HUES64 (cell line): ENCODE measurements at regions not wholly inside any gene's neighbourhood (a gene's known extent, or its start where the extent isn't known, plus 50 kb on each side); places are given as distances from the start of the nearest gene placed in this dataset.
"Not testable (repeated sequence)": the region's sequence is repeated elsewhere in the genome, so short reads cannot be mapped to it uniquely, and the experiment has no call there.

Source experiments
- H3K27ac ChIP-seq: 2 replicates; pipeline ENCODE4 v1.7.0; 2013; ENCODE audit warnings: low read depth, low read length, inconsistent platforms
- H3K27me3 ChIP-seq: 2 replicates; pipeline ENCODE4 v1.6.1; 2013; ENCODE audit warnings: mild to moderate bottlenecking, low read length; ENCODE audit not compliant: insufficient read depth
- H3K36me3 ChIP-seq: 2 replicates; pipeline ENCODE4 v1.6.1; 2013; ENCODE audit warnings: mild to moderate bottlenecking, low read length; ENCODE audit not compliant: insufficient read depth
- H3K4me1 ChIP-seq: 2 replicates; pipeline ENCODE4 v1.6.1; 2013; ENCODE audit warnings: mild to moderate bottlenecking, low read length, moderate library complexity; ENCODE audit not compliant: insufficient read depth
- H3K4me3 ChIP-seq: 2 replicates; pipeline ENCODE4 v1.5.1; 2013; ENCODE audit warnings: mild to moderate bottlenecking, low read length, moderate library complexity
- H3K9ac ChIP-seq: 2 replicates; pipeline ENCODE4 v1.6.1; 2013; ENCODE audit warnings: mild to moderate bottlenecking, low read depth, low read length
- H3K9me3 ChIP-seq: 2 replicates; pipeline ENCODE4 v1.6.1; 2013; ENCODE audit warnings: low read depth, low read length; ENCODE audit not compliant: insufficient read depth
- WGBS: fragments of 150-250, 120-280 bp; methylation state at CpG from one replicate; pipeline ENCODE4 v1.1.7; 2013; ENCODE audit warnings: missing lambda C conversion rate; 5-methylcytosine and 5-hydroxymethylcytosine counted together

GRCh38 chrX:138110910-138111309 is 545.0 kb downstream of the ZIC3 start:
- not testable (repeated sequence) for H3K4me1 ChIP-seq, H3K4me3 ChIP-seq, H3K27me3 ChIP-seq, H3K9ac ChIP-seq, H3K36me3 ChIP-seq, H3K9me3 ChIP-seq, H3K27ac ChIP-seq
- no CpG with 5 or more reads among the region's 3 CpGs for WGBS

- Histone ChIP-seq H3K9ac (no peak overlapping the region), H3K4me3 (no peak overlapping the region), H3K4me1 (no peaks in the 10 kb centered on the region), H3K27me3 (no peaks in the 10 kb centered on the region), H3K9me3 (no peaks in the 10 kb centered on the region), H3K27ac (no peak overlapping the region), H3K36me3 (no peaks in the 10 kb centered on the region)
- 76% methylated on average over 8 of the region's 8 CpGs for WGBS
These were observed 561.4 kb downstream of the ZIC3 start for GRCh38 chrX:138127314-138127713.

GRCh38 chrX:138128027-138128671 is 562.2 kb downstream of the ZIC3 start:
- WGBS: 43% methylated on average over 8 of the region's 8 CpGs
- no peak overlapping the region for H3K9ac ChIP-seq
- no peak overlapping the region for H3K27ac ChIP-seq
- H3K4me3 ChIP-seq: no peak overlapping the region
- no peaks in the 10 kb centered on the region for H3K4me1 ChIP-seq
- no peaks in the 10 kb centered on the region for H3K36me3 ChIP-seq
- H3K9me3 ChIP-seq: no peaks in the 10 kb centered on the region
- no peaks in the 10 kb centered on the region for H3K27me3 ChIP-seq

GRCh38 chrX:138150709-138151108 is 560.8 kb downstream of the FGF13 start:
- Histone ChIP-seq H3K9me3 (no peaks in the 10 kb centered on the region), H3K36me3 (no peaks in the 10 kb centered on the region), H3K9ac (no peak overlapping the region), H3K27ac (no peak overlapping the region), H3K27me3 (no peaks in the 10 kb centered on the region), H3K4me1 (no peaks in the 10 kb centered on the region), H3K4me3 (no peak overlapping the region)
- 94% methylated on average over 1 of the region's 2 CpGs for WGBS

DNA sequence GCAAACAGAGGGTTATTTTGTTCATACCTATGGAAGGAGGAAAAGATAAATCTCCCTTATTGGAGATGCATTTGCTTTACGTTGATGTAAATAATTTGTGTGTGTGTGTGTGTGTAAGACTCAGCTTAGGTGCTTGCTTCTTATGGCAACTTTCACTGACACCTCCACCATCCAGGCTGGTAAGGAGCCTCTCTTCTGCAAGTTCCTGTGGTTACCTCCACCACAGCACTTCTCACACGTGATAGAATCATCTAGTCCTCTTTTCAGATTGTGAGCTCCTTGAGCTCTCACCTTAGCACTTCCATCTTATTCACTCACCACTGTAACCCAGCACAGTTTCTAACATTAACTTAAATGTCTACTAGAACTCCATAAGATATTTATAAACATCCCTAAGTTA is 553.7 kb downstream of the FGF13 start:
- H3K9me3 ChIP-seq: no peaks in the 10 kb centered on the region
- H3K36me3 ChIP-seq: no peaks in the 10 kb centered on the region
- no peak overlapping the region for H3K4me3 ChIP-seq
- H3K9ac ChIP-seq: no peak overlapping the region
- WGBS: 84% methylated on average over 2 of the region's 2 CpGs
- no peak overlapping the region for H3K27ac ChIP-seq
- H3K27me3 ChIP-seq: no peaks in the 10 kb centered on the region
- no peaks in the 10 kb centered on the region for H3K4me1 ChIP-seq

DNA sequence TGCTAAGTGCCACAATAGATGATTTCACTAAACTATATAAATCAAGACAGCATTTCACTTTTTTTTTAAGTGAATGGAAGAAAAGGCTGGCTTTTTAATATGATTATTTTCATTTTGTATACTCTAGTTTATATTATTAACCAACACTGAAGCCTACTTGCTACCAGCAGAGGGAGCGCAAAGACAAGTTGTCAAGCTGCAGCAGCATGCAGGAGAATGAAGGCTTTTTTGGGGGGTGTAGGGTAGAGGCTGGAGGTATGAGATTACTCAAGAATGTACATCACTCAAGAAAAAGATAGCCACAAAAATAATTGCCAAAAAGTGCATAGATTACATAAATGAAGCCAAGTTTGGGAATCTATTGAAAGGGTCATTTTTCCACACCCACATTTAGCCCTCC is 519.5 kb downstream of the FGF13 start:
- WGBS: 25% methylated on average over 1 of the region's 1 CpG

GRCh38 chrX:138229718-138230117 is 481.8 kb downstream of the FGF13 start:
- 85% methylated on average over 2 of the region's 2 CpGs for WGBS
- H3K4me1 ChIP-seq: no peaks in the 10 kb centered on the region
- no peak overlapping the region for H3K9ac ChIP-seq
- H3K36me3 ChIP-seq: no peaks in the 10 kb centered on the region
- peaks cover 5% of the 10 kb centered on the region; the same call in 1 of the 2 replicates for H3K9me3 ChIP-seq
- no peak overlapping the region for H3K4me3 ChIP-seq
- H3K27me3 ChIP-seq: no peaks in the 10 kb centered on the region
- no peak overlapping the region for H3K27ac ChIP-seq

More for the DNA sequence above, 519.5 kb downstream of the FGF13 start:
- no peaks in the 10 kb centered on the region for H3K9me3 ChIP-seq
- H3K4me3 ChIP-seq: no peak overlapping the region
- H3K27me3 ChIP-seq: no peaks in the 10 kb centered on the region
- no peaks in the 10 kb centered on the region for H3K36me3 ChIP-seq
- H3K9ac ChIP-seq: no peak overlapping the region
- H3K27ac ChIP-seq: no peak overlapping the region
- H3K4me1 ChIP-seq: no peaks in the 10 kb centered on the region; the same call in 1 of the 2 replicates

DNA sequence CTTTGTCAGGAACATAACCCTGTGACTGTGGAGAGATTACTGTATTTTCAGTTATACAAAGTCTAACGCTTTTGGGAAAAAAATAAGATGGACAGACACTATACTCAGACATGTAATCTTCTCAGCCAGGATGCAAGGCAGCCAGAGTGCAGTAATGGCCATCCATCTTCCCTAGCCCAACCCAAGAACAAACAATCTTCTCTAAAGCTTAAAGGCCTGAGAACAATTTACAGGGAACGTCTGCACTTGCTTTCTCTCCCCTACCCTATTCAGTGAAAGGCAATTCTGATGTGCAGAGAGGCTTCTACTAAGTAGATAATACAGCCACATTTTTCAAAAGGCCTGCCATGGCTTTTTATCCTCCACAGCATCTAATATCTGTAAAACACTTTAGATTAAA is 471.3 kb downstream of the FGF13 start:
- H3K36me3 ChIP-seq: no peaks in the 10 kb centered on the region
- no peak overlapping the region for H3K9ac ChIP-seq
- WGBS: 83% methylated on average over 2 of the region's 2 CpGs
- H3K9me3 ChIP-seq: no peaks in the 10 kb centered on the region
- no peaks in the 10 kb centered on the region for H3K4me1 ChIP-seq
- no peak overlapping the region for H3K4me3 ChIP-seq
- no peak overlapping the region for H3K27ac ChIP-seq
- H3K27me3 ChIP-seq: no peaks in the 10 kb centered on the region

GRCh38 chrX:138254001-138254400 is 457.5 kb downstream of the FGF13 start:
- Histone ChIP-seq H3K4me3 (no peak overlapping the region), H3K27me3 (no peaks in the 10 kb centered on the region), H3K27ac (no peak overlapping the region), H3K4me1 (peaks cover 4% of the 10 kb centered on the region; the same call in 1 of the 2 replicates), H3K9me3 (no peaks in the 10 kb centered on the region), H3K36me3 (no peaks in the 10 kb centered on the region), H3K9ac (no peak overlapping the region)
- WGBS: 99% methylated on average over 3 of the region's 3 CpGs

DNA sequence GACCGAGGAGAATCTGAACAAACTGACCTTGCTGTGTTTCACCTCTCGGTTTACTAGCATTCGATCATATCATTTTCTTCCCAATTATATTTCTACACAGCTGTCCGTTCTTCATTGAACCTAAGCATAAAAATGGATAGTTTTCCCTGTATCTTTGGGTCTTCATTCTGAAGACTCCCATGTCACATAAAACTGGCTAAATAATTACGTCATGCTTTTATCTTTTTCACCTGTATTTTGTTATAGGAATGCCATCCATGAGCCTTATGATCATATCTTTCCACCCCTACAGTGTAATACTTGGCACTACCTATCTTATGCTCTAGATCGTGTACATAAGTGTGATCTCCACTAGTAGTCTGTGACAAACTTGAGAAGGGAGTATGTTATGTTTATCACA is 456.1 kb downstream of the FGF13 start:
- 95% methylated on average over 5 of the region's 6 CpGs for WGBS
- H3K9me3 ChIP-seq: no peaks in the 10 kb centered on the region
- H3K4me1 ChIP-seq: peaks cover 4% of the 10 kb centered on the region; the same call in 1 of the 2 replicates
- no peak overlapping the region for H3K9ac ChIP-seq
- H3K36me3 ChIP-seq: no peaks in the 10 kb centered on the region
- no peaks in the 10 kb centered on the region for H3K27me3 ChIP-seq
- no peak overlapping the region for H3K4me3 ChIP-seq
- H3K27ac ChIP-seq: no peak overlapping the region

GRCh38 chrX:138264095-138264494 is 447.4 kb downstream of the FGF13 start:
- not testable (repeated sequence) for H3K9ac ChIP-seq, H3K27ac ChIP-seq, H3K36me3 ChIP-seq, H3K27me3 ChIP-seq, H3K4me3 ChIP-seq, H3K9me3 ChIP-seq, H3K4me1 ChIP-seq
- WGBS: 24% methylated on average over 5 of the region's 5 CpGs

- Histone ChIP-seq H3K27ac (no peak overlapping the region), H3K9ac (no peak overlapping the region), H3K27me3 (no peaks in the 10 kb centered on the region), H3K4me3 (no peak overlapping the region), H3K36me3 (no peaks in the 10 kb centered on the region), H3K4me1 (no peaks in the 10 kb centered on the region), H3K9me3 (no peaks in the 10 kb centered on the region)
- no CpG with 5 or more reads among the region's 1 CpG for WGBS
These were observed 440.6 kb downstream of the FGF13 start for GRCh38 chrX:138270931-138271330.
